Kidney (tissue), 13 donors: ENCODE measurements at regions not wholly inside any gene's neighbourhood (a gene's known extent, or its start where the extent isn't known, plus 50 kb on each side); places are given as distances from the start of the nearest gene placed in this dataset.

Experiments used
- DNase-seq, 5 donors: peaks; one replicate each; pipeline ENCODE4 v3.0.0-alpha.2; 2013 to 2020
- FAIRE-seq: peaks from 2 replicates; lab custom pipeline; 2012; peaks lifted over from hg19 to GRCh38; lab: Jason Lieb, UNC
- H3K27ac ChIP-seq, 2 donors: one replicate each; pipeline ENCODE4 v1.7.0; 2013; ENCODE audit warnings: low read depth in 2 of 2, low read length in 2 of 2, inconsistent platforms in 1 of 2
- H3K27me3 ChIP-seq: one replicate; pipeline ENCODE4 v1.7.1; 2013; ENCODE audit warnings: low read length, inconsistent platforms; ENCODE audit not compliant: control insufficient read depth, insufficient read depth
- H3K36me3 ChIP-seq, 3 donors: one replicate each; pipeline versions ENCODE4 v1.7.0 to v1.7.1; 2013; ENCODE audit warnings: low read length in 3 of 3, control low read depth in 1 of 3, inconsistent platforms in 1 of 3; ENCODE audit not compliant: insufficient read depth in 3 of 3, control insufficient read depth in 2 of 3
- H3K4me1 ChIP-seq, 3 donors: one replicate each; pipeline versions ENCODE4 v1.7.0 to v1.7.1; 2013; ENCODE audit warnings: low read length in 3 of 3, inconsistent platforms in 1 of 3, low read depth in 1 of 3; ENCODE audit not compliant: control insufficient read depth in 2 of 3, insufficient read depth in 2 of 3
- H3K4me3 ChIP-seq, 3 donors: one replicate each; pipeline versions ENCODE4 v1.7.0 to v1.8.1; 2013; ENCODE audit warnings: low read length in 3 of 3, control low read depth in 1 of 3, inconsistent platforms in 1 of 3
- H3K9ac ChIP-seq, 3 donors: one replicate each; pipeline versions ENCODE4 v1.7.0 to v1.7.1; 2013; ENCODE audit warnings: low read length in 3 of 3, control low read depth in 1 of 3, inconsistent platforms in 1 of 3
- H3K9me3 ChIP-seq, 3 donors: one replicate each; pipeline versions ENCODE4 v1.7.0 to v1.7.1; 2013; ENCODE audit warnings: low read length in 3 of 3, control low read depth in 1 of 3, inconsistent platforms in 1 of 3; ENCODE audit not compliant: control insufficient read depth in 2 of 3, insufficient read depth in 1 of 3
- intact Hi-C: fragments of 100-400 bp; cut with DNase I; formaldehyde crosslinking; loops from one replicate; pipeline ENCODE4 v1.11.1; 2022
- TF ChIP-seq, protein P1 (sequence below): IDR thresholded peaks from 3 replicates; pipeline ENCODE4 v1.5.1; 2012; ENCODE audit warnings: mild to moderate bottlenecking, moderate library complexity, borderline replicate concordance; ENCODE audit not compliant: insufficient read depth; ENCODE audit errors: extremely low read depth
- donor health status: control.
- donor health status: control.
- donor health status: control.
- donor health status: control.
- donor health status: control.
- donor health status: DM: yes; HTN: yes; CAD: no.
- donor health status: Normal renal cell carcinoma (clear cell type).

GRCh38 chr16:26334218-26335111 is 642.7 kb downstream of the HS3ST4 start:
- Histone ChIP-seq H3K27ac (no peak overlapping the region), H3K4me3 (no peak overlapping the region), H3K9me3 (no peaks in the 10 kb centered on the region), H3K9ac (no peak overlapping the region), H3K27me3 (no peaks in the 10 kb centered on the region), H3K36me3 (no peaks in the 10 kb centered on the region), H3K4me1 (no peaks in the 10 kb centered on the region)
- FAIRE-seq (no peak), DNase-seq (no peak)
- TF ChIP-seq, protein P1, sequence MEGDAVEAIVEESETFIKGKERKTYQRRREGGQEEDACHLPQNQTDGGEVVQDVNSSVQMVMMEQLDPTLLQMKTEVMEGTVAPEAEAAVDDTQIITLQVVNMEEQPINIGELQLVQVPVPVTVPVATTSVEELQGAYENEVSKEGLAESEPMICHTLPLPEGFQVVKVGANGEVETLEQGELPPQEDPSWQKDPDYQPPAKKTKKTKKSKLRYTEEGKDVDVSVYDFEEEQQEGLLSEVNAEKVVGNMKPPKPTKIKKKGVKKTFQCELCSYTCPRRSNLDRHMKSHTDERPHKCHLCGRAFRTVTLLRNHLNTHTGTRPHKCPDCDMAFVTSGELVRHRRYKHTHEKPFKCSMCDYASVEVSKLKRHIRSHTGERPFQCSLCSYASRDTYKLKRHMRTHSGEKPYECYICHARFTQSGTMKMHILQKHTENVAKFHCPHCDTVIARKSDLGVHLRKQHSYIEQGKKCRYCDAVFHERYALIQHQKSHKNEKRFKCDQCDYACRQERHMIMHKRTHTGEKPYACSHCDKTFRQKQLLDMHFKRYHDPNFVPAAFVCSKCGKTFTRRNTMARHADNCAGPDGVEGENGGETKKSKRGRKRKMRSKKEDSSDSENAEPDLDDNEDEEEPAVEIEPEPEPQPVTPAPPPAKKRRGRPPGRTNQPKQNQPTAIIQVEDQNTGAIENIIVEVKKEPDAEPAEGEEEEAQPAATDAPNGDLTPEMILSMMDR: no peak
- intact Hi-C loops: no loop called here

- Histone ChIP-seq H3K9me3 (no peaks in the 10 kb centered on the region), H3K27ac (no peak overlapping the region), H3K36me3 (no peaks in the 10 kb centered on the region), H3K4me3 (no peak overlapping the region), H3K27me3 (no peaks in the 10 kb centered on the region), H3K9ac (no peak overlapping the region), H3K4me1 (no peaks in the 10 kb centered on the region)
- intact Hi-C loops: no loop called here
- FAIRE-seq (no peak), DNase-seq (no peak)
- TF ChIP-seq, protein P1: no peak
These were observed 643.6 kb downstream of the HS3ST4 start for GRCh38 chr16:26335236-26335853.

- intact Hi-C loops: no loop called here
- no peaks in the 10 kb centered on the region for H3K36me3 ChIP-seq
- no peak for FAIRE-seq
- H3K9me3 ChIP-seq: no peaks in the 10 kb centered on the region
- H3K9ac ChIP-seq: no peak overlapping the region
- no peak overlapping the region for H3K27ac ChIP-seq
- TF ChIP-seq, protein P1: no peak
- no peak overlapping the region for H3K4me3 ChIP-seq
- no peak for DNase-seq
- no peaks in the 10 kb centered on the region for H3K27me3 ChIP-seq
- H3K4me1 ChIP-seq: no peaks in the 10 kb centered on the region
These were observed 650.9 kb downstream of the HS3ST4 start for GRCh38 chr16:26342621-26343020.
